ENCODE measurements at regions not wholly inside any gene's neighbourhood (a gene's known extent, or its start where the extent isn't known, plus 50 kb on each side); places are given as distances from the start of the nearest gene placed in this dataset.

DNA sequence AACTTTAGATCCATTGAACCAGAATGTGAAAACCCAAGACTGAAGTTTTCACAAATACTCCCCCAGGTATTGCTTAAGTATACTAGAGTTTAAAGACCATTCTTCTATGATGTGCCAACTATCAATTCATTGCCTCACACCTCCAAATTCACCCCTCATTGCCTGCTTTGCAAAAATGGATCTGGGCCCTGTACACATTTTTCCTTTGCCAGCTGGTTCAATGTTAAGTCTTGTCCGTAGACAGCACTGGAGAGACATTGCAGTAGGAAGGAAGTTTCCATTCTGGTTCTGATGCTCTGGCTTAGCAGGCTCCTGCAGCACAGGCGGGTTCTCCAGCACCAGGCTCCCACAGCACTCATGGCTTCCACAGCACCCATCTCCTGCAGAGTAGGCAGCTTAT is 130.0 kb downstream of the PROX1 start:
- no peak for TF ChIP-seq POLR2A (IDR thresholded peaks at IDR 0.05; ENCODE audit: low read depth, low read length)
- TF ChIP-seq TAF1 (IDR thresholded peaks at IDR 0.05; ENCODE audit: borderline replicate concordance, low read depth, low read length) = no peak
- no peak for TF ChIP-seq POLR2AphosphoS5 (IDR thresholded peaks at IDR 0.05; ENCODE audit: low read depth, low read length)
